Spinal cord (tissue), 9 donors: ENCODE measurements at regions not wholly inside any gene's neighbourhood (a gene's known extent, or its start where the extent isn't known, plus 50 kb on each side); places are given as distances from the start of the nearest gene placed in this dataset.
"Not testable (repeated sequence)": the region's sequence is repeated elsewhere in the genome, so short reads cannot be mapped to it uniquely, and the experiment has no call there.

Source experiments
- DNase-seq, 6 donors: peaks; one replicate each; pipeline versions ENCODE4 v3.0.0 to v3.0.0-alpha.2; 2013 to 2015; ENCODE audit warnings: low spot score in 6 of 6, low read depth in 4 of 6
- H3K27ac ChIP-seq: one replicate; pipeline ENCODE4 v1.5.1; 2013; ENCODE audit warnings: low read depth, low read length, control low read depth
- H3K27me3 ChIP-seq: one replicate; pipeline ENCODE4 v1.6.1; 2013; ENCODE audit warnings: low read length; ENCODE audit not compliant: control insufficient read depth, insufficient read depth
- H3K36me3 ChIP-seq: one replicate; pipeline ENCODE4 v1.6.1; 2013; ENCODE audit warnings: low read length; ENCODE audit not compliant: control insufficient read depth, insufficient read depth
- H3K4me1 ChIP-seq: one replicate; pipeline ENCODE4 v1.6.1; 2013; ENCODE audit warnings: low read length; ENCODE audit not compliant: control insufficient read depth, insufficient read depth
- H3K4me3 ChIP-seq: one replicate; pipeline ENCODE4 v1.5.1; 2013; ENCODE audit warnings: low read depth, low read length, control low read depth
- H3K9me3 ChIP-seq: one replicate; pipeline ENCODE4 v1.6.1; 2013; ENCODE audit warnings: low read length; ENCODE audit not compliant: control insufficient read depth, insufficient read depth
- WGBS: methylation state at CpG from one replicate; pipeline ENCODE4 v1.1.5; 2013; ENCODE audit warnings: missing lambda C conversion rate; ENCODE audit not compliant: insufficient coverage; 5-methylcytosine and 5-hydroxymethylcytosine counted together
- donor health status: healthy.

DNA sequence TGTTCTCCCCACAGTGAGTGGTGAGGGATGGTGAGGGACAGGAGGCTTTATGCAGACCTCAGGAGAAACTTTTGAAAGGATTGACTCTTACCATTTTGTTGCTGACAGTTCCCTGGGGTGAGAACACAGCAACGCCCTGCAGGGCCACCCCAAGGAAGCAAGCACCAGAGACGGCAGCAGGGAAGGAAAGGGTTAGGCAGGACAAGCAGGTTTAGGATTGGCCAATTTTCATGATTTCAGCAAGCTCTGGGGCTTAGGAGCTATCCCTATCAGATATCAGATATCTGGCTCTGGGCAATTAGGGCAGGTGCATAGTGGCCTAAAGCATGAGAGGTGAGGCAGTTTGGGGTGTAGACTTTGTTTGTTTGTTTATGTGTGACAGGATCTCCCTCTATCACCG, 87.0 kb upstream of the LSM14A start:
- 62% methylated on average over 3 of the region's 3 CpGs for WGBS
- Histone ChIP-seq H3K36me3 (no peaks in the 10 kb centered on the region), H3K27ac (no peak overlapping the region), H3K4me3 (no peak overlapping the region), H3K27me3 (no peaks in the 10 kb centered on the region), H3K9me3 (no peaks in the 10 kb centered on the region), H3K4me1 (no peaks in the 10 kb centered on the region)
- DNase-seq, result no peak

DNA sequence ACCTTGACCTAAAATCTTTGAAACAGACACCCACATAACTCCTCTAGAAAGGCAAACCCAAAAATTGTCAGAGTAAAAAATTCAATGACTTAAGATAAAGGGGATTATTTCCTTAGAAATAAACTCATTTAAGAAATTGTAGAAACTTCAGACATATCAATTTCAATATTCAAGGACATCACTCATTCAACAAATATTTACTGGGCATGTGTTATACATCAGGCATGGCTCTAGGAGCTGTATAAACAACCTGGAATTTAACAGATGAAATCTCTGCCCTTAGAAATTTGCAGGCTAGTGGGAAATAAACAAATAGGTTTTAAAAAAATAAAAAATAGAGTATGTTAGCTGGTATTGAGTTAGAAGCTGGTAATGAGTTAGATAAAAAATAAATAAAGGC, 84.0 kb upstream of the LSM14A start:
- no peaks in the 10 kb centered on the region for H3K4me1 ChIP-seq
- H3K36me3 ChIP-seq, result no peaks in the 10 kb centered on the region
- H3K27me3 ChIP-seq, result no peaks in the 10 kb centered on the region
- H3K27ac ChIP-seq, result no peak overlapping the region
- DNase-seq, result no peak
- H3K4me3 ChIP-seq, result no peak overlapping the region
- no peaks in the 10 kb centered on the region for H3K9me3 ChIP-seq

DNA sequence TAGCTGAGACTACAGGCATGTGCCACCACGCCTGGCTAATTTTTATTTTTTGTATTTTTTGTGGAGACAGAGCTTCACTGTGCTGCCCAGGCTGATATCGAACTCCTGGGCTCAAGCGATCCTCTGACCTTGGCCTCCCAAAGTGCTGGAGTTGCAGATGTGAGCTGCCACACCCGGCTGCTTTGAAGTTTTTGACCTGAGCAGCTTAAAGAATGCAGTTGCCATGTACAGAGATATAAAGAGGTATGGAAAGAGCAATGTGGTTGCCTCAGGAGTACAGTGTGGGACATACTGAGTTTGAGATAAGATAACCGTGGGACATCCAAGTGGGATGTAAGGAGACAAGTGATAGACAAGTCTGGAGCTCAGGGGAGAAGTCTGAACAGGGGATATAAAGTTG, 82.7 kb upstream of the LSM14A start:
- H3K9me3 ChIP-seq, result no peaks in the 10 kb centered on the region
- WGBS, result 93% methylated on average over 4 of the region's 5 CpGs
- no peaks in the 10 kb centered on the region for H3K27me3 ChIP-seq
- no peak for DNase-seq
- no peaks in the 10 kb centered on the region for H3K36me3 ChIP-seq
- H3K27ac ChIP-seq, result no peak overlapping the region
- H3K4me3 ChIP-seq, result no peak overlapping the region
- no peaks in the 10 kb centered on the region for H3K4me1 ChIP-seq

DNA sequence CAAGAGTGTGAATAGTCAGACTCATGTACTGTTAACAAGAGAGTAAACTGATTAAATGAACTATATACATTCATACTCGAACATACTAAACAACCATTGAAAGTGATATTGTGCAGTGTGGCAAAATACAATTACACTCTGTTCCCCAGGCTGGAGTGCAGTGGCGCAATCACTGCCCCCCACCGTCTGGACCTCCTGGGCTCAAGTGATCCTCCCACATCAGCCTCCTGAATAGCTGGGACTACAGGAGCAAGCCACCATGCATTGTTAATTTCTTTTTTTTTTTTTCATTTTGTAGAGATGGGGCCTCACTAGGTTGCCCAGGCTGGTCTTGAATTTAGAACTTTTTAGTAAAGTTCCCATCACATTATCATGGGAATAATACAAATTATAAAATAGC, 77.3 kb upstream of the LSM14A start:
- no peak for DNase-seq
- Histone ChIP-seq H3K27ac (no peak overlapping the region), H3K4me1 (no peaks in the 10 kb centered on the region), H3K4me3 (no peak overlapping the region), H3K9me3 (no peaks in the 10 kb centered on the region), H3K27me3 (no peaks in the 10 kb centered on the region), H3K36me3 (no peaks in the 10 kb centered on the region)
- 75% methylated on average over 2 of the region's 3 CpGs for WGBS

DNA sequence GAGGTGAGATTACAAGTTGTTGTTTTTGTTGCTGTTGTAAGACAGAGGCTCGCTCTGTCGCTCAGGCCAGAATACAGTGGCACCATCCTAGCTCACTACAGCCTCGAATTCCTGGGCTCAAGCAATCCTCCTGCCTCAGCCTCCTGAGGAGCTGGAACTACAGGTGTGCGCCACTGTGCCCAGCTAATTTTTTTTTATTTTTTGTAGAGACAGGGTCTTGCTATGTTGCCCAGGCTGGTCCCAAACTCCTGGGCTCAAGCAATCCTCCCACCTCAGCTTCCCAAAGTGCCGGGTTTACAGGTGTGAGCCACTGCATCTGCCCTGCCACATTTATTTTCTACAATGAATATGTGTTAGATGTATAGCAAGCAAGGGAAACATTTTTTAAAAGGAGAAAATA, 76.9 kb upstream of the LSM14A start:
- not testable (repeated sequence) for H3K4me3 ChIP-seq
- WGBS, result 89% methylated on average over 3 of the region's 5 CpGs

DNA sequence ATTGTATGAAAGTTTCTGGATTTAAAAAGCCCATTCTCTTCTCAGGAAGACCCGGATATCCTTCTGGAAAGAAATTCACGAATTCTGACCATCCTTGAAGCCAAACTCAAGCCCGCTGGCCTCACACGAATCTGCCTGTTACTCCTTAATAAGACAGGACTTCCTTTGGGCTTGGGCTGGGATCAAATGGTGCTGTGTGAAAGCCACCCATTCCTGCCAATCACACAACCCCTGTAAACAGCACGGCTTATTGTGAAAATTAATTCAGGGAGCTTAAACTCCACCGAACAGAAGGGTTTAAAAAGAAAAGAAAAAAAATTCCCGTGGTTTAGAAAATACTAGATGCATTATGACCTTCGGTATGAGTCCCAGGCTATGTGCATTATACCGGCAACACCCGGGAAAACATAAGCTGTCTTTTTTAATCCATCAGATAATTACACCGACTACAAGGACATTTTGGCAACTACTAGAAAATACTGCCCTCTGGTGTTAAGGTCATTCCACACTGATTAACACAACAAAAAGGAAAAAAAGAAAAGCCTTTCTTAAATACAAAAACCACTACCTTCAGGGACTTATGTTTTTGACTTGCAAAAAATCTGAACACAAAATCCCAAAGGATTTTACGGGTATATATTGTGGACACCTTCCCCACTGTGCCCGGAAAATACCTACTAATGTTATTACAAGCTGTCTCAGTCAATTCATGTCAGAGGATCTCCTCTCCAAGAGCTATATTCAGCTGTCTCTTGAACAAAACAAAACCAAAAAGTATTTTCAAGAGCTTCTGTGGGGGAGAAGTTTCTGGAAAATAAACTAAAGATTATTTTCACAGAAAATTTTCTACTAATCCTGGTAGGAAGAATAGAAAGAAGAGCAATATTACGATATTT, 76.0 kb upstream of the LSM14A start:
- H3K4me1 ChIP-seq, result no peaks in the 10 kb centered on the region
- WGBS, result no CpG with 5 or more reads among the region's 14 CpGs
- H3K27me3 ChIP-seq, result no peaks in the 10 kb centered on the region
- no peaks in the 10 kb centered on the region for H3K9me3 ChIP-seq
- no peak overlapping the region for H3K27ac ChIP-seq
- no peaks in the 10 kb centered on the region for H3K36me3 ChIP-seq
- no peak overlapping the region for H3K4me3 ChIP-seq
- DNase-seq, result peak in 5 of 6 donors; percentile 38 to 93 (median 53)

More for the DNA sequence above, 76.9 kb upstream of the LSM14A start:
- not testable (repeated sequence) for H3K27ac ChIP-seq, H3K27me3 ChIP-seq, H3K4me1 ChIP-seq, H3K9me3 ChIP-seq, H3K36me3 ChIP-seq, DNase-seq

DNA sequence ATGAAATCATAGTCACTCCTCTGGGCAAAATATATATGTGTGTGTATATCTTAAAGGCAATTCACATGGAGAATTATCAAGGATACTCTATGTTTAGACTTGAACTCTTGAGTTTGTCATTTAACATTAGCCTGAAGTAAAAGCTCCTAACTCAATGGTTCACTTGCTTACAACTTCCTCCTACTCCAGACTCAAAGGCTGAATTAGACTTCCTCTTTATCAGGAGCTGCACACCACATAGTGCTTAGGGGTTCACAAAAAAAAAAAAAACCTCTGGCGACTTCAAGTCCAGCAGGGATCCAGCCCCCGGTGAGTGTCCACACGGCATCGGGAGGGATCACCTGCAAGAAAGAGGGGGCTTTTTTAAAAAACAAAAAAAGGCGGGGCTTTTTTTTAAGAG, 68.2 kb upstream of the LSM14A start:
- Histone ChIP-seq H3K27ac (no peak overlapping the region), H3K4me3 (no peak overlapping the region), H3K4me1 (no peaks in the 10 kb centered on the region), H3K36me3 (no peaks in the 10 kb centered on the region), H3K9me3 (no peaks in the 10 kb centered on the region), H3K27me3 (no peaks in the 10 kb centered on the region)
- WGBS, result 66% methylated on average over 4 of the region's 5 CpGs
- no peak for DNase-seq

DNA sequence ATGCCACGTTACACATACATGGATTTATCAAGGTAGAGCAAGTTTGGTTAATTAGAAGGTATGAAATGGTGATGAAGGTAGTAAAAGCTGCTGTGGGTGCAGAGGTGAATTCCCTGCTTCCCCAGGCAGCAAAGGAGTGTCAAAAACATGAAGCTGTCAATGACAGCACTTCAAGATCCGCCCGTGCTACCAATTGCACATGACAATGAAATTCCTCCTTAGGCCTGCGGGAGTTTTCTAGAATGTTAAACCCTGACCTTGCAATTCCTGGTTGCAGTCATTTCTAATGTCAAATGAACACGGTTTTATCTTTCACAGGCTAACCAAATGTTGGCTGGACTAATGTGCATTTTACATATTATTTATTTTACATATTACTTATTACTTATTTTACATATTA, 67.7 kb upstream of the LSM14A start:
- Histone ChIP-seq H3K27ac (no peak overlapping the region), H3K4me1 (peaks cover 4% of the 10 kb centered on the region), H3K9me3 (no peaks in the 10 kb centered on the region), H3K27me3 (no peaks in the 10 kb centered on the region), H3K36me3 (no peaks in the 10 kb centered on the region), H3K4me3 (no peak overlapping the region)
- 60% methylated on average over 3 of the region's 5 CpGs for WGBS
- no peak for DNase-seq

DNA sequence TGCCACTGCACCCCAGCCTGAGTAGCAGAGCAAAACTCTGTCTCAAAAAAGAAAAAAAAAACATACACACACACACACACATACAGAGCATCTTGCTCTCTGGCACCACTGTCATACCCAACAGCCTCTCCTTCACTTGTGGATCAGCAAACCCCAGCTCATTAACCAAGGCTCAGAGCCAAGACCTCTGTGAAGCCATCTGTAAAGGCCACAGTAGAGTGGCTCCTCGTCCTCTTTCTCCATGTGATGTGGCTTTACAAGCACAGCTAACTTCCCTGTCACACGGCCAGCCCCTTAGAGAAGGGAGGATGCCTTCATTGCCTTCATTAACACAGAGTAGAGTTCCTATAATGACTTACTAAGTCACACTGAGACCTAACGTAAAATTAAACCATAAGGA, 62.7 kb upstream of the LSM14A start:
- Histone ChIP-seq H3K27me3 (no peaks in the 10 kb centered on the region), H3K9me3 (no peaks in the 10 kb centered on the region), H3K4me1 (peaks cover 6% of the 10 kb centered on the region), H3K4me3 (no peak overlapping the region), H3K36me3 (no peaks in the 10 kb centered on the region), H3K27ac (no peak overlapping the region)
- DNase-seq, result peak in 2 of 6 donors; percentile 39 to 66
- WGBS, result no CpG with 5 or more reads among the region's 3 CpGs
